ENCODE measurements at regions not wholly inside any gene's neighbourhood (a gene's known extent, or its start where the extent isn't known, plus 50 kb on each side); places are given as distances from the start of the nearest gene placed in this dataset.

GRCh38 chr15:95972041-95972553 lies 358.4 kb upstream of the NR2F2 start:
- peak; percentile 81 for DNase-seq (ENCODE audit: low spot score)

GRCh38 chr15:95972812-95973211 lies 357.7 kb upstream of the NR2F2 start:
- DNase-seq (ENCODE audit: low spot score), result no peak

DNA sequence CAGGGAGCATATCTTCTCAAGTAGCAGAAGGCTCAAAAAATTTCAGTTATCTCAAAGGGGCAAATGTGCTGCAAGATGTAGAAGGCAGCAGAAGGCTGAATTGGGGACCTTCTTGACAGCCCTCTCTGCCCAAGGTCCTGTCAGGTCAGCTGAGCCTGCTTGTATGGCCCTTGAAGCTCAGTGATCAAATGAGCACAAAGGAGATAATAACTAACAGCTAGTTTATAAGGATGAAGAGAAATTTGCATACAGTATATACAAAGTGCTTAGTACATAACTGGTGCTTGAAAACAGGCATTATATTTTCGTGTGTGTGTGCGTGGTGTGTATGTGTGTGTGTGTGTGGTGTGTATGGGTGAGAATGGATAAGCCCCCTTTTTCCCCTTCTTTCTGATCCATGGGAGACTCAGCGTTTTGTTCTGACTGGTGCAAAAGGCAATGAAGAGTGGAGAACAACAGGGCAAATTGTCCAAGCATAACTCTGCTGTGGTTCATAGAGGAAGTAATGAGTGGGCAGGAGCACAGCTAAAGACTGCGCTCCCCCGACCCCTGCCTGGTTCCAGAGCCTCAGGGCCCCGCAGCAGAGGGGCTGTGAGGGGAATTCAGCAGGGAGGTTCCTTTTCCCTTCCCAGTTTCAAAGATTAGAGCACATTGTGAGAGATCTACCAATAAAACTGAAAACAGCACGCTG lies 356.8 kb upstream of the NR2F2 start:
- DNase-seq (ENCODE audit: low spot score), result no peak

GRCh38 chr15:95975212-95975611 lies 355.3 kb upstream of the NR2F2 start:
- no peak for DNase-seq (ENCODE audit: low spot score)

DNA sequence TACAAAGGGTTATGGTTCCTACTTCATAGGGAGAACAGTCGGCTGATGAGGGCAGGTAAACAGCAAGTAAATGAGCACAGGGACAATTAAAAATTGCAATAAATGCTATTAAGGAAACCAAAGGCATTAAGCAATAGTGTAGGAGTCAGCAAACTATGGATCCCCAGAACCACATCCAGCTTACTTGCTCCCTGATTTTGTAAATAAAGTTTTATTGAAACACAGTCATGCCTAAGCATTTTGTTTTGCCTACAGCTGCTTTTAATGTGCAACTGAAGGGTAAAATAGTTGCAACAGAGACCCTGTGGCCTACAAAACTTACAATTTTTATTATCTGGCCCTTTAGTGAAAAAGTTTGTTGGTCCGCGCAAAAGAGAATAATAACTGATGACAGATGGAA lies 351.2 kb upstream of the NR2F2 start:
- no peak for DNase-seq (ENCODE audit: low spot score)

GRCh38 chr15:95981209-95981608 lies 349.3 kb upstream of the NR2F2 start:
- no peak for DNase-seq (ENCODE audit: low spot score)

DNA sequence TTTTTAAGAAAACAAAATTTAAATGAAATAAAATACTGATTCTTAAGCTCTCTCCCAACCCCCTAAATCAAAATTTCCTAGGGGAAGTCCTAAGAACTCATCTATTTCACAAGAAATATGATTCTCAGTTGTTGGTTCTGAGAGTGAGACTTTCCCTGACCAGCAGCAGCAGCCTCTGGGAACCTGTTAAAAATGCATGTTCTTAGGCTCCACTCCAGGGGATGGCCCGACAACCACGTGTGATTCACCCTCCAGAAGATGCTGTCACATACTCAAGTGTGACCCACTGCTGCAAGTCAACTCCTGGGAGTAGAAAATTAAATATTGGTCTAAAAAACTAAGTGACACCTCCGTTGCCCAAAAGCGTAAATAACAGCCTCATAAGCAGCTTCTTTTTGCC lies 343.2 kb upstream of the NR2F2 start:
- DNase-seq (ENCODE audit: low spot score), result no peak

- DNase-seq (ENCODE audit: low spot score), result no peak
Observed at GRCh38 chr15:95987886-95988573, 342.5 kb upstream of the NR2F2 start.

GRCh38 chr15:95988574-95988887 lies 342.0 kb upstream of the NR2F2 start:
- no peak for DNase-seq (ENCODE audit: low spot score)

DNA sequence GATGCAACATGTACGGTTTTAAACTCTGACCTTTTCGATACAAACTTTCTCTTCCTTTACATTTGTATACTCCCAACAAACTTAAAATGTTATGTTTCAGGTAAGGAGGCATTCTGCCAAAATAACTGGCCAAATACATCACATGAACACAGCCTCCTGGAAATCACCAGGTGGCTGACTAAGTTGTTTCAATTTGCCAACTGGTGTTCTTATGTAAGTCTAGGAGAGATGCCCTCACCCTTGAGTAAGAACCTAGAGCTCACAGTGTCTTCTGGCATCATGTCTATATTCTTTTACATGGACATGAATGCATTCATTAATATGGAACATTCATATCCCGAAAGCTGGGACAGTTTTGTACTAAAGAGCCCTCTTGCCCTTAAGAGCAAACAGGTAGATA lies 341.1 kb upstream of the NR2F2 start:
- DNase-seq (ENCODE audit: low spot score), result no peak

DNA sequence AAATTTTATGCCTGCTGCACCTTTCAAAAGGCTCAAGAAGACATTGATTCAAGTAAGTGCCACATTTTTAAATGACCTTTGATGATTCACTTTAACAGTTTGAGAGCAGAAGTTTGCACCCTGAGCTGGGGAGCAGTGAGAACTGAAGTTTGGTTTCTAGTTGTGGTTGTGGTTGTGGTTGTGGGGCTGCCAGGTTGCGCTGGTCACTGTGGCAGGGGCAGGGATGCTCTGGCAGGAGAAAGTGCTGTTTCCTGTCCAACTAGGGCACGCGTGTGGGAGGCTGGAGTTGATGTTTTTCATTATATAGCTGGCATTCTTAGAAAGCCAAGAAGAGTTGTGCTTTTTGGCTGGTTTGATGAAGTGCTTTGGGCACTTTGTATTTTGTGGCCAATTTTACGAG lies 339.7 kb upstream of the NR2F2 start:
- DNase-seq (ENCODE audit: low spot score), result no peak

- DNase-seq (ENCODE audit: low spot score), result peak; percentile 32
Observed at GRCh38 chr15:95994418-95994817, 336.1 kb upstream of the NR2F2 start.

DNA sequence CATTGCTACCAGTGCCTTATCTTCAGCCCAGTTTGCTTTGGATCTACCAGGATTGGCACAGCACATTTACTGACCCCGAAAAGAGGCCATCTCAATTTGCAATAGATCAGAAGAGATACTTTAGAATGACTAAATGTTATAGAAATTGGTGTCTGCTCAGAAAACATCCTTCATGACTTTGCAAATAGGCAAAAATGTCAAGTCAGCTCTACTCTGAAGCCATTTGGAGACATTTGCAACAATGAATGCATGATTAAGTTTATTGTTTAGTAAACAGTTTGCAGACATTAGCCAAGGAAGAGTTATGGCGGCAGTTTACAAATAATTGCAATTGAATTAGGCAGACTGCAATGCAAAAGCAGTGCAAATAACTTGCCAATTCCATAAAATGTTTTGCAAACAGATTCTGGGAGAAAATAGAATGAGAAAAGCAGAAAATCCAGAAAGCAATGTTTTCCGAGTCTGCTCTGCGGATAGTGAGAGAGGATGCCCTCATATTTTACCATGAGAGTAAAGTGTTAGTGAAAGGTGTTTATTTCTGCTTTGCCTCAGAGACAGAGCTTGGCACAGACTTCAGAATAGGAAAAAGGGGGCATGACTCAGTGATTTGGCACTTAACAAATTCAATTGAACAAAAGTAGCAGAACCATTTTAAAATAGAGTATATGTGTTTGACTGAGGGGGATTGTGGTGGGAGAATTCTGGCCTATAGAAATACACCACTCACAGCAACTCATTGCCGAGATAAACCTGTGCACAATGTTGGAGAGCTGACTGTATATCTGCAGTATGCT lies 334.9 kb upstream of the NR2F2 start:
- DNase-seq (ENCODE audit: low spot score), result peak; percentile 9

DNA sequence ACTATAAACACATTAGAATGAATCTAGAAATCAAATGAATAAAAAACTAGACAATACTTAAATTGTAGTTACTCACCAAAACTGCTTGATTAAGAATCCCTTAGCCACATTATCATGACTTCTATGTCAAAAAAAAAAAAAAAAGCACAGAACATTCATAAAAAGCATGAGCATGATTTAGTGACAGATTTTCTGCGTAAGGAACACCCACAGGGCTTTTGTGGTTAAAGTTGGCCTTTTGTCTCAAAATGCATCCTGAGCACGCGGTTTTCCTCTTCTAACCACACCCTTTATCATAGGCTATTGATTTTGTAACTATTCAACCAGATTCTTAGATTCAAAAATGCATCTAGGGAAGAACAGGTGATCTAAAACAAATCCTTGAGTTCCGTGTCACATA lies 334.0 kb upstream of the NR2F2 start:
- no peak for DNase-seq (ENCODE audit: low spot score)

GRCh38 chr15:95998935-95999334 lies 331.6 kb upstream of the NR2F2 start:
- no peak for DNase-seq (ENCODE audit: low spot score)

GRCh38 chr15:96002890-96003859 lies 327.3 kb upstream of the NR2F2 start:
- no peak for DNase-seq (ENCODE audit: low spot score)

- DNase-seq (ENCODE audit: low spot score), result no peak
Observed at GRCh38 chr15:96005906-96006305, 324.6 kb upstream of the NR2F2 start.

DNA sequence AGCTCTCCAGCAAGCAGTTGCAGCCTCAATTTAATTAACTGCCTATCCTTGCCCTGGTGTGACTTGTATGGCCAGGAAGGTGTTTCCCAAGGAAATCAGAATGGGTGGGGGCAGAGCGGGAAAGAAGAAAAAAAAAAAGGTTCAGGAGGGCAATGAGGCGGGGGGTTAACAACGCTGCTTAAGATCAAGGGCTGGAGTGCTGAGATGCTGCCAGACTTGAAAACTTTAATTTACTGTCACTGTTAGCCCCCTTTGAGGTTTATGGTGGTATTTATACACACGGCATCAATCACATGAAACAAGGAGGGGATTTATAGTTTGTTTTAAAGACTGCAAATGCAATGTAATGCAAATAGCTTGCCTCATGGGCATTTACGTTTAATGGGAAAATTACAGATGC lies 319.4 kb upstream of the NR2F2 start:
- no peak for DNase-seq (ENCODE audit: low spot score)

DNA sequence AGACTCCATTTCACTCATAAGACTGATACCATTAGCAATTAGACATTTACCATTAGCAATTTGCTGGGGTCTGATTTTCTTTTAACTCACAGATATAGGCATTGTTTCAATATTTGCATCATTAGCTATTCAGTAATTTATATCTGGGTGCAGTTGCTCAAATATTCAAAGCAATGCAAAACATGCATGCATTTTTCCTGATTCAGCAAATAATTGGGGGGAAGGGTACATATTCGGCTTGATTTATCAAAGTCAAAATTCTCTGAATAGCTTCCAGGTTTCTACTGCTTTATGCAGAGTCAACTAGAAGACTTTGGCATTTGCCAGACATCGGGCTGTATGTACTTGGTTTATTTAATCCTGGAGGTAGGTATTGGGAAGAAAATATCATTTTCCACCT lies 315.6 kb upstream of the NR2F2 start:
- DNase-seq (ENCODE audit: low spot score), result no peak

- DNase-seq (ENCODE audit: low spot score), result no peak
Observed at GRCh38 chr15:96019114-96019513, 311.4 kb upstream of the NR2F2 start.

GRCh38 chr15:96020133-96020532 lies 310.4 kb upstream of the NR2F2 start:
- DNase-seq (ENCODE audit: low spot score), result no peak

- DNase-seq (ENCODE audit: low spot score), result no peak
Observed at GRCh38 chr15:96020797-96021196, 309.7 kb upstream of the NR2F2 start.
